ENCODE measurements at regions not wholly inside any gene's neighbourhood (a gene's known extent, or its start where the extent isn't known, plus 50 kb on each side); places are given as distances from the start of the nearest gene placed in this dataset.
"Not testable (repeated sequence)": the region's sequence is repeated elsewhere in the genome, so short reads cannot be mapped to it uniquely, and the experiment has no call there.

- DNase-seq: not testable (repeated sequence)
These were observed 188.9 kb upstream of the PLGLB2 start for GRCh38 chr2:87559001-87559400.

GRCh38 chr2:87559735-87560134, 188.2 kb upstream of the PLGLB2 start:
- not testable (repeated sequence) for DNase-seq

GRCh38 chr2:87565116-87565515, 182.8 kb upstream of the PLGLB2 start:
- DNase-seq: not testable (repeated sequence)

GRCh38 chr2:87566531-87566930, 181.4 kb upstream of the PLGLB2 start:
- not testable (repeated sequence) for DNase-seq

- not testable (repeated sequence) for DNase-seq
These were observed 180.8 kb upstream of the PLGLB2 start for GRCh38 chr2:87567093-87567492.

GRCh38 chr2:87567912-87568311, 180.0 kb upstream of the PLGLB2 start:
- DNase-seq: not testable (repeated sequence)

GRCh38 chr2:87568554-87569278, 179.2 kb upstream of the PLGLB2 start:
- not testable (repeated sequence) for DNase-seq

- DNase-seq: not testable (repeated sequence)
These were observed 178.0 kb upstream of the PLGLB2 start for GRCh38 chr2:87569689-87570397.

GRCh38 chr2:87571889-87572465, 175.9 kb upstream of the PLGLB2 start:
- not testable (repeated sequence) for DNase-seq

GRCh38 chr2:87572906-87573305, 175.0 kb upstream of the PLGLB2 start:
- DNase-seq: not testable (repeated sequence)

- not testable (repeated sequence) for DNase-seq
These were observed 174.3 kb upstream of the PLGLB2 start for GRCh38 chr2:87573386-87574192.

GRCh38 chr2:87574193-87575119, 173.4 kb upstream of the PLGLB2 start:
- DNase-seq: not testable (repeated sequence)

GRCh38 chr2:87575138-87575537, 172.7 kb upstream of the PLGLB2 start:
- not testable (repeated sequence) for DNase-seq

GRCh38 chr2:87577358-87577757, 170.5 kb upstream of the PLGLB2 start:
- DNase-seq: not testable (repeated sequence)

- DNase-seq: not testable (repeated sequence)
These were observed 165.7 kb upstream of the PLGLB2 start for GRCh38 chr2:87582152-87582551.

- not testable (repeated sequence) for DNase-seq
These were observed 165.3 kb upstream of the PLGLB2 start for GRCh38 chr2:87582579-87582978.

- not testable (repeated sequence) for DNase-seq
These were observed 164.5 kb upstream of the PLGLB2 start for GRCh38 chr2:87583370-87583769.

- DNase-seq: not testable (repeated sequence)
These were observed 164.1 kb upstream of the PLGLB2 start for GRCh38 chr2:87583803-87584202.

- not testable (repeated sequence) for DNase-seq
These were observed 163.5 kb upstream of the PLGLB2 start for GRCh38 chr2:87584268-87584906.

GRCh38 chr2:87587934-87588333, 160.0 kb upstream of the PLGLB2 start:
- DNase-seq: not testable (repeated sequence)

GRCh38 chr2:87592974-87593373, 154.9 kb upstream of the PLGLB2 start:
- DNase-seq: not testable (repeated sequence)
